Effector memory CD4-positive, alpha-beta T cell (primary cell): ENCODE measurements at regions not wholly inside any gene's neighbourhood (a gene's known extent, or its start where the extent isn't known, plus 50 kb on each side); places are given as distances from the start of the nearest gene placed in this dataset.

Source experiments
- DNase-seq, 3 donors: peaks; one replicate each; pipeline ENCODE4 v3.0.0-alpha.2; 2020
- H3K27ac ChIP-seq: 2 replicates; pipeline ENCODE4 v1.7.0; 2013; ENCODE audit warnings: mild to moderate bottlenecking, low read length, moderate library complexity; ENCODE audit not compliant: insufficient read depth, poor library complexity, severe bottlenecking
- H3K27me3 ChIP-seq: replicated peaks from 2 replicates; pipeline ENCODE4 v1.7.0; 2013; ENCODE audit warnings: mild to moderate bottlenecking, low read length; ENCODE audit not compliant: insufficient read depth, control insufficient read depth, poor library complexity, severe bottlenecking
- H3K36me3 ChIP-seq: 2 replicates; pipeline ENCODE4 v1.7.0; 2013; ENCODE audit warnings: mild to moderate bottlenecking, low read length, moderate library complexity; ENCODE audit not compliant: control insufficient read depth, insufficient read depth
- H3K4me1 ChIP-seq: 2 replicates; pipeline ENCODE4 v1.7.0; 2013; ENCODE audit warnings: low read length, mild to moderate bottlenecking; ENCODE audit not compliant: control insufficient read depth, insufficient read depth, poor library complexity, severe bottlenecking
- H3K4me3 ChIP-seq: 2 replicates; pipeline ENCODE4 v1.7.0; 2013; ENCODE audit warnings: low read length, low read depth, mild to moderate bottlenecking; ENCODE audit not compliant: insufficient read depth, poor library complexity, severe bottlenecking
- H3K9me3 ChIP-seq: 2 replicates; pipeline ENCODE4 v1.7.0; 2013; ENCODE audit warnings: mild to moderate bottlenecking, low read length, moderate library complexity; ENCODE audit not compliant: control insufficient read depth

GRCh38 chr21:16198546-16198945 lies 468.8 kb downstream of the USP25 start:
- no peaks in the 10 kb centered on the region for H3K27me3 ChIP-seq
- H3K4me1 ChIP-seq, result no peaks in the 10 kb centered on the region
- no peak overlapping the region for H3K27ac ChIP-seq
- no peak overlapping the region for H3K4me3 ChIP-seq
- no peaks in the 10 kb centered on the region for H3K9me3 ChIP-seq
- H3K36me3 ChIP-seq, result no peaks in the 10 kb centered on the region
- DNase-seq, result no peak

- H3K36me3 ChIP-seq, result no peaks in the 10 kb centered on the region
Observed at GRCh38 chr21:16199539-16199938, 469.8 kb downstream of the USP25 start.

GRCh38 chr21:16201718-16202117 lies 471.9 kb downstream of the USP25 start:
- no peak for DNase-seq
- Histone ChIP-seq H3K9me3 (no peaks in the 10 kb centered on the region), H3K27me3 (no peaks in the 10 kb centered on the region), H3K27ac (no peak overlapping the region), H3K4me1 (no peaks in the 10 kb centered on the region), H3K4me3 (no peak overlapping the region), H3K36me3 (no peaks in the 10 kb centered on the region)

More at GRCh38 chr21:16199539-16199938, 469.8 kb downstream of the USP25 start:
- Histone ChIP-seq H3K4me1 (no peaks in the 10 kb centered on the region), H3K27ac (no peak overlapping the region), H3K9me3 (no peaks in the 10 kb centered on the region), H3K27me3 (no peaks in the 10 kb centered on the region), H3K4me3 (no peak overlapping the region)
- DNase-seq, result no peak

- Histone ChIP-seq H3K9me3 (no peaks in the 10 kb centered on the region), H3K4me1 (no peaks in the 10 kb centered on the region), H3K4me3 (no peak overlapping the region), H3K27ac (no peak overlapping the region), H3K36me3 (no peaks in the 10 kb centered on the region), H3K27me3 (no peaks in the 10 kb centered on the region)
- no peak for DNase-seq
Observed at GRCh38 chr21:16205527-16205926, 475.7 kb downstream of the USP25 start.

DNA sequence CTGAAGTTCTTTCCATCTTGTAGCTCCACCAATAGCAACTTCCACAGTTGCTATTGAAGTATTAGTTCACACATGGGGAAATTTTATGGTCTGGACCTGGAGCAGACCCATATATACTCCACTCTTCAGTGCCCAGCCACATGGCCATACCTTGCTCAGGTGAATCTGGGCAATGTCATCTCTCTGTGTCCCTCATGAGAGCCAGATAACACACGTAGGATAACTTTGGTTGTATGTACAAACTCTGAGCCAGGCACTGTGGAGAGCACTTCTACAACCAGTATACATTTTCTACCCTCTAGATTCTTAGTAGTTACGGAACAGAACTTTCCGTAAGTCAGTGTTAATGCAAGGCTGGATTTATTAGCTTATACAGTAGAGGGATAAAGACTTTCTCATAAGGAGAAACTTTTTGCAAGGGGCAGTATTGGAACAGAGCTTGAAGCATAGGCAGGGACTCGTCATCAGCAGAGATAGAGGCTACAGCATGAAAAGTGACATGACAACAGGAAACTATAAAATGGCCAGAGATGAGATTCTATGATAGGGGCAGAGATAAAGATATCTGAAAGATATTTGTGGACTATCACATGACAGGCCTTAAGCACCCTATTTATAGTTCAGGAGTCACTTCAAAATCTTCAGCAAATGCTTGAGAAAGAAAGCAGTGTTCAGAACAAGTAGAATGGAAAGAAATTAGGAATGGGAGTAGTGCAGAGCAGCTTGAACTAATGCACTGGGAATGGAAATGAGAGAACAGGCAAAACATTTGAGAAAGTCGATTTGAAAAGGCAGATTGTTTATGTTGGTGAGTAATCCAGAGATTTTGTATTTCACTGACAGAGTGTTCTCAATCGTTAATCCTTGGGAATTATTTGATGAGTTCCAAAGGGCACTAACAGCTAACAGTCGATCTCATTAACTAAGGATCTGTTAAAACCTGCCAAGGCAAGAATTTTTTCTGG lies 481.8 kb downstream of the USP25 start:
- Histone ChIP-seq H3K4me1 (no peaks in the 10 kb centered on the region), H3K36me3 (no peaks in the 10 kb centered on the region), H3K9me3 (no peaks in the 10 kb centered on the region), H3K27ac (no peak overlapping the region), H3K27me3 (no peaks in the 10 kb centered on the region), H3K4me3 (no peak overlapping the region)
- no peak for DNase-seq

DNA sequence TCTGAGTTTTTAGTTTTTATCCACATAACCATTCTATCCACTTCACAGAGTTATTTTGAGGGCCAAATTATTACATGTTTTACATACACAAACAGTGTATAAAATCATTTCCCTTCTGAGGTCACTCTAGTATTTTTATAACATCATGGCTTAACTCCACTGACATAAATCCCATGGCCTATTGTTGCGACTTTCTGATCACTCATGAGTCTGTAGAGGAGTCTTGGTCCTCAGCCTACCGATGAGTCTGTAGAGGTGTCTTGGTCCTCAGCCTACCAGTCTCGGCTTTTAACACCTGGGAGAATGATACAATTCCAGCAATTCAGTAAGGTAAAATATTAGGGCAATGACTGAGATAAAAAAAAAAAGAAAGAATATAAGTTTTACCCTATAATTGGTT lies 483.7 kb downstream of the USP25 start:
- Histone ChIP-seq H3K4me1 (no peaks in the 10 kb centered on the region), H3K27me3 (no peaks in the 10 kb centered on the region)

DNA sequence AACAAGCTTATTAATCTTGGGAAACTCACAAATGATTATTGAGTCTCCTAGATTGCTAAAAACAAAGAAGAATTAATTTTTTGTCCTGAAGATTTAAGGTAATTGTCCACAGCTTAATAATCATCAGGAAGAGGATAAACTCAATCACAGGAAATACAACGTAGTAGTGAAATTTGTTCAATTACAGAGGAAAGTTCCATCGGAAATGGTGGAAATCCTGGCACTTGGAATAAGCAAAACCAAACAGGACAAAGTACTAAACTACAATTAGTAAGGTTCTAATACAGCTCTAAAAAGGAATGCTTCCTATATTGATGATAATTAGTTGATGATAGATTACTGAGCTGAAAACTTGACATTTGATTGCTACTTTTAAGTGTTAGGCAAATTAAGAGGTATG lies 485.4 kb downstream of the USP25 start:
- Histone ChIP-seq H3K4me3 (no peak overlapping the region), H3K27ac (no peak overlapping the region)

More for the DNA sequence above, 483.7 kb downstream of the USP25 start:
- no peaks in the 10 kb centered on the region for H3K9me3 ChIP-seq
- H3K4me3 ChIP-seq, result no peak overlapping the region
- no peak overlapping the region for H3K27ac ChIP-seq
- no peak for DNase-seq
- no peaks in the 10 kb centered on the region for H3K36me3 ChIP-seq

DNA sequence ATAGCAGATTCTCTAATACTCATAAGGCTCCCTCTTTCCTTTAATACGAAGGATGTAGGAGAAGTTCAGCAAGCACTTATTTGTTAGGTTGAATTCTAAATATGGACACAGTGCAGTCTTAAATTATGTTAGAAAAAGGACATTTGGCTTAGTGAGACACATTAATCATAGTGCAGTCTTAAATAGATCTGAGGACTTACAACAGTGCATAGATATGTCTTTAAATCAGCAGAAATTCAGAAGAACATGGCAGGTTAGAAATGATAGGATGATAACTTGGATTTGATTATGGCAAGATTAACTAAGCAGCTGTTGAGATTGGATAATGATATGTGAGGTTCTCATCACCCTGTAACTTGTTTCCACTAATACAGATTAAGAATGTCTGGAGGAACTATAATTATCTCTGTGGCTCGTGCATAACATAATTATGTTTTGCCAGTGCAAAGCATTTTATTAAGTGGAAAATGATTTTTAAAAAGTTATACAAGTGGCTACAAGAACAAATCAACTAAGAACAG lies 485.9 kb downstream of the USP25 start:
- Histone ChIP-seq H3K4me3 (no peak overlapping the region), H3K27me3 (no peaks in the 10 kb centered on the region), H3K27ac (no peak overlapping the region), H3K4me1 (no peaks in the 10 kb centered on the region), H3K9me3 (no peaks in the 10 kb centered on the region), H3K36me3 (no peaks in the 10 kb centered on the region)
- no peak for DNase-seq

More for the DNA sequence above, 485.4 kb downstream of the USP25 start:
- no peaks in the 10 kb centered on the region for H3K9me3 ChIP-seq
- H3K4me1 ChIP-seq, result no peaks in the 10 kb centered on the region
- DNase-seq, result no peak
- no peaks in the 10 kb centered on the region for H3K36me3 ChIP-seq
- no peaks in the 10 kb centered on the region for H3K27me3 ChIP-seq

- H3K27ac ChIP-seq, result no peak overlapping the region
- no peaks in the 10 kb centered on the region for H3K4me1 ChIP-seq
- no peaks in the 10 kb centered on the region for H3K36me3 ChIP-seq
- no peak overlapping the region for H3K4me3 ChIP-seq
- H3K27me3 ChIP-seq, result no peaks in the 10 kb centered on the region
- H3K9me3 ChIP-seq, result no peaks in the 10 kb centered on the region
- no peak for DNase-seq
Observed at GRCh38 chr21:16216288-16216962, 486.6 kb downstream of the USP25 start.
